ENCODE measurements at regions not wholly inside any gene's neighbourhood (a gene's known extent, or its start where the extent isn't known, plus 50 kb on each side); places are given as distances from the start of the nearest gene placed in this dataset.

DNA sequence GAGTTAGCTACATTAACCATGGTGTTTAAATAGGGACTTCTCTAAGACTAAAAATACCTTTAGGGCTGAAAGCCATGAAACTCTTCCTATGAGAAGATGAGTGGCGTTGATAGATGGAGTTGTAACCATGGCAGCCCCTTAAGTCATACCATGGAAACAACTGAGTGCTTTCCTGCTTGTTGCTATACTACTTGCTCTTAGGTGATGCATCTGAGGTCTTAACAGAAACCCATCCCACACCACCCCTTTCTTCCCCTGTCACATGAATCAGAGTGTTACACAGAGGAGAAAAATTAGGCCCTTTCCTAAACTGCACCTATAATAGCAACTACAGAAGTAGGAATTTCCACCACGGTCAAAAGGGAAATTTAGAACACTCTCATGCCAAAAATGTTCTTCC is 64.3 kb upstream of the ZC3H12C start:
- Histone ChIP-seq H3K36me3 (no peaks in the 10 kb centered on the region), H3K4me3 (no peak overlapping the region), H3K9me3 (peaks cover 0 to 23% (median 4%) of the 10 kb centered on the region in 8 donors), H3K4me1 (peaks cover 0 to 6% (median 0%) of the 10 kb centered on the region in 6 donors), H3K27ac (no peak overlapping the region), H3K27me3 (replicated peaks in 1 of 7) (peaks cover 0 to 34% (median 0%) of the 10 kb centered on the region in 7 donors)
- DNase-seq = no peak
- intact Hi-C loops (cut with DNase I; ENCODE audit: low total_unique reads) = no loop called here
- TF ChIP-seq, protein P1, sequence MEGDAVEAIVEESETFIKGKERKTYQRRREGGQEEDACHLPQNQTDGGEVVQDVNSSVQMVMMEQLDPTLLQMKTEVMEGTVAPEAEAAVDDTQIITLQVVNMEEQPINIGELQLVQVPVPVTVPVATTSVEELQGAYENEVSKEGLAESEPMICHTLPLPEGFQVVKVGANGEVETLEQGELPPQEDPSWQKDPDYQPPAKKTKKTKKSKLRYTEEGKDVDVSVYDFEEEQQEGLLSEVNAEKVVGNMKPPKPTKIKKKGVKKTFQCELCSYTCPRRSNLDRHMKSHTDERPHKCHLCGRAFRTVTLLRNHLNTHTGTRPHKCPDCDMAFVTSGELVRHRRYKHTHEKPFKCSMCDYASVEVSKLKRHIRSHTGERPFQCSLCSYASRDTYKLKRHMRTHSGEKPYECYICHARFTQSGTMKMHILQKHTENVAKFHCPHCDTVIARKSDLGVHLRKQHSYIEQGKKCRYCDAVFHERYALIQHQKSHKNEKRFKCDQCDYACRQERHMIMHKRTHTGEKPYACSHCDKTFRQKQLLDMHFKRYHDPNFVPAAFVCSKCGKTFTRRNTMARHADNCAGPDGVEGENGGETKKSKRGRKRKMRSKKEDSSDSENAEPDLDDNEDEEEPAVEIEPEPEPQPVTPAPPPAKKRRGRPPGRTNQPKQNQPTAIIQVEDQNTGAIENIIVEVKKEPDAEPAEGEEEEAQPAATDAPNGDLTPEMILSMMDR (IDR thresholded peaks at IDR 0.05 in 8 of 11, conservative IDR thresholded peaks at IDR 0.05 in 3 of 11) = no peak
- TF ChIP-seq POLR2A (IDR thresholded peaks at IDR 0.05) (no peak), POLR2AphosphoS5 (IDR thresholded peaks at IDR 0.05) (no peak)
- WGBS, 5 donors = 67 to 87% (median 82%) methylated on average over 2 of the region's 2 CpGs

DNA sequence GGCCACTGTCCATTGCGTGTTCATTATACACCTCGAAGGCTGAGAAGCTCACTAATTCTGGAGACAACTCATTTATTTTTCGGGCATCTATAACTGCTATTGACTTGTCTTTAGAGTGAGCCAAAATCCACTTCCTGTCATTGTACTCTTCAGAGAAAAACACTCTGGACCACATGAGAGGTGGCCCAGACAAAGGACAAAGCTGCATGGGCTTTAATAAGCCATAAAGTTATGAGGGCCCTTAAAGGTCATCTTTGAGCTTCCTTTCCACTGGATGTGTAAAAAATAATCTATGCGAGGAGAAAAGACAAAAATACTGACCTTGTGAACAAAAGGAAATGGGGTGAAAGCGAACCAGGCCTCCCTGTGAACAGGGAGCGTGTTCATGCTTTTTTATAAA is 63.5 kb upstream of the ZC3H12C start:
- peak overlapping the region in 1 of 8 donors; percentile 6 for H3K27ac ChIP-seq
- no peak for DNase-seq
- WGBS, 5 donors = 62 to 76% (median 71%) methylated on average over 6 of the region's 6 CpGs
- intact Hi-C loops (cut with DNase I; ENCODE audit: low total_unique reads) = no loop called here
- H3K36me3 ChIP-seq = no peaks in the 10 kb centered on the region
- peaks cover 0 to 23% (median 4%) of the 10 kb centered on the region in 8 donors for H3K9me3 ChIP-seq
- H3K27me3 ChIP-seq (replicated peaks in 1 of 7) = peaks cover 0 to 34% (median 0%) of the 10 kb centered on the region in 7 donors
- TF ChIP-seq POLR2A (IDR thresholded peaks at IDR 0.05) (no peak), POLR2AphosphoS5 (IDR thresholded peaks at IDR 0.05) (no peak)
- TF ChIP-seq, protein P1 (IDR thresholded peaks at IDR 0.05 in 8 of 11, conservative IDR thresholded peaks at IDR 0.05 in 3 of 11) = no peak
- H3K4me1 ChIP-seq = peaks cover 0 to 6% (median 0%) of the 10 kb centered on the region in 6 donors
- H3K4me3 ChIP-seq = no peak overlapping the region

DNA sequence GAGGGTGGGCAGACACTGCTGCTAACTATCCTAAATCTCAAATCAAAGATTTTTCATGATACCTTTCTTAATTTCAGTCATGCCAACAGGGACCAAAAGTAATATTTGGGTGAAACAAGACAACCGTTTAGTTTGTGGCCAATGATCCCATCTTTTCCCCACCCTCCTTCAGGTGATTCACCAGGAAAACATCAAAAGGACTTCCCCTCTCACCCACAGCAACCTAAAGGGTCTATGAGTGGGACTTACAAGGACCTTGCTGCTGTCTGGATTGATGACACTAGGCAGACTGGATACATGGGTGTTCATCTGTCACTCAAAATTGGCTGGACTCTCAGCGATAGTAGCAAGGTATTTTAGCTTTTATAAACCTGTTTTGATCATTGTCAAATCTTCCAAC is 62.0 kb upstream of the ZC3H12C start:
- H3K9me3 ChIP-seq = peaks cover 0 to 23% (median 4%) of the 10 kb centered on the region in 8 donors
- WGBS, 5 donors = 89 to 96% (median 90%) methylated on average over 2 of the region's 2 CpGs
- no peak for DNase-seq
- H3K27me3 ChIP-seq (replicated peaks in 1 of 7) = peaks cover 0 to 42% (median 0%) of the 10 kb centered on the region in 7 donors
- intact Hi-C loops (cut with DNase I; ENCODE audit: low total_unique reads) = no loop called here
- no peak overlapping the region for H3K27ac ChIP-seq
- H3K4me3 ChIP-seq = no peak overlapping the region
- peaks cover 0 to 6% (median 0%) of the 10 kb centered on the region in 6 donors for H3K4me1 ChIP-seq
- TF ChIP-seq, protein P1 (IDR thresholded peaks at IDR 0.05 in 8 of 11, conservative IDR thresholded peaks at IDR 0.05 in 3 of 11) = no peak
- TF ChIP-seq POLR2AphosphoS5 (IDR thresholded peaks at IDR 0.05) = no peak
- TF ChIP-seq POLR2A (IDR thresholded peaks at IDR 0.05) = no peak
- H3K36me3 ChIP-seq = no peaks in the 10 kb centered on the region

DNA sequence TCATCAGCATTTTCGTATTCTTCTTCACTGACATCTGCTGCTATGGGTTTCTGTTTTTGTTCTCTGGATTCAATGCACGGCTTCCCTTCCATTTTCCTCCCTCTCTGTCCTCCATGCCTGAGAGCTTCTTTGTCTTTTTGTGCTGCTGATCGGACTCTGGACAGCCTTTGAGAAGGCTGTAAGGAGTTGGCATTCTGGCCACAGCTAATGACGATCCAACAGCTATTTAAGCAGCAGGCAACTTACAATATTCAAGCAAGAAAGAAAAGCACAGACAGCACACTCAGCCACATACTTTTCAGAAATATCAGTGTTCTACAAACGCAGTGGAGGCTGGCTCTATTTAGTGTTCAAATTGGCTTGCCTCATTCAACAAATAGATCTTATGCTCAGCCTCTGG is 60.9 kb upstream of the ZC3H12C start:
- Histone ChIP-seq H3K9me3 (peaks cover 0 to 23% (median 4%) of the 10 kb centered on the region in 8 donors), H3K27me3 (replicated peaks in 1 of 7) (peaks cover 0 to 50% (median 0%) of the 10 kb centered on the region in 7 donors), H3K4me1 (peaks cover 0 to 4% (median 0%) of the 10 kb centered on the region in 6 donors), H3K36me3 (no peaks in the 10 kb centered on the region), H3K27ac (no peak overlapping the region), H3K4me3 (no peak overlapping the region)
- no peak for DNase-seq
- intact Hi-C loops (cut with DNase I; ENCODE audit: low total_unique reads) = no loop called here
- 76 to 84% (median 78%) methylated on average over 5 of the region's 5 CpGs for WGBS, 5 donors
- TF ChIP-seq, protein P1 (IDR thresholded peaks at IDR 0.05 in 8 of 11, conservative IDR thresholded peaks at IDR 0.05 in 3 of 11) = no peak
- TF ChIP-seq POLR2AphosphoS5 (IDR thresholded peaks at IDR 0.05) = no peak
- no peak for TF ChIP-seq POLR2A (IDR thresholded peaks at IDR 0.05)

All from spleen (tissue), 11 donors.